Fibroblast of skin of left biceps (primary cell): ENCODE measurements at regions not wholly inside any gene's neighbourhood (a gene's known extent, or its start where the extent isn't known, plus 50 kb on each side); places are given as distances from the start of the nearest gene placed in this dataset.

Experiments used
- DNase-seq, 2 experiments: peaks; one replicate each; pipeline ENCODE4 v3.0.0-alpha.2; 2013; ENCODE audit warnings: low read depth in 2 of 2

DNA sequence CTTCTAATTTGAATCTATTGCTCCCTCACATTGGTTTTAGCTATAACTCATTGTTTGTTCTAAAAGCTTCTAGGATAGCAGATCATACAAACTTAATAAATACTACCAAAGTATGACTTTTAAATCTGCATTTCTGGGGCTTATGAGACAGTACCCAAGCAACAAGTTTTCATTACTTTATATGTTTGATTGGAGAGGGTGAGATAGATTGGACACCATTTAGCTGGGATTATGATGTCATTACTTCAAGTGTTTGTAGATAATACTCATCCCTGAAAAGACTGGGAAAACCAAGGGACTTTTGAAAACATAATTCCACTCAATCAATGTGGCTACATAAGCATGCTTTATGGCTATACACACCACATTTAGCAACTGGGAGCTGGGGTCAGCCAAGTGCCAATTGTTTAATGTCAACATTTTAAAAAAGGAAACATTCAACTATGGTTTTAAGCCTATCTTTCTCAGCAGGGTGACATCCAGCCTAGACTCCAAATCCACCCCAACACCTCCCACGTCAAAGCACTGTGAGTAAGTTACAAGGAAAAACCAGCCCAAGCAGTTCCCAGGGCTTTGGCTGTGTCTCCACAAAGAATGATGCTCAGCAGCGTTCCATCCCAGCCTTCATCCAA lies 119.9 kb downstream of the ETAA1 start:
- DNase-seq = peak; percentile 56 to 66

- DNase-seq = no peak
Observed at GRCh38 chr2:67522148-67522547, 125.0 kb downstream of the ETAA1 start.

DNA sequence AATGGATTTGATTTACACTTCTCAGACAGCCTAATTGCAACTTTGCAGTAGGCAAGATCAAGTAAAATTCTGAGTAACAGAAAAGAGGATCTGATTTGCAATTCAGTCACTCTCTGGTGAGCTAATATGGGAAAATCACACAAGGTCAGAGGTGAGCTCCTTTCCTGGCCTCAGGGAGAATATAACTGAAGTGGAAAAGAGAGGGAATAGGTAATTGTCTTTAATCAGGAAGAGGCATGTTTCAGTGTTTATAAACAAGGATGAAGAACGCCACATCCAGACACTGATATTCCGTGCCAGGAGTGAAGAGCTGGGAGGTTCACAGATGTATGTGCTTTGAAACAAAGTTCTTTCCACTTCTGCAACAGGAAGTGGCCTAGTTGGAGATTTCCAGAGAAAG lies 127.1 kb downstream of the ETAA1 start:
- DNase-seq = no peak

- DNase-seq = no peak
Observed at GRCh38 chr2:67524777-67525176, 127.6 kb downstream of the ETAA1 start.

DNA sequence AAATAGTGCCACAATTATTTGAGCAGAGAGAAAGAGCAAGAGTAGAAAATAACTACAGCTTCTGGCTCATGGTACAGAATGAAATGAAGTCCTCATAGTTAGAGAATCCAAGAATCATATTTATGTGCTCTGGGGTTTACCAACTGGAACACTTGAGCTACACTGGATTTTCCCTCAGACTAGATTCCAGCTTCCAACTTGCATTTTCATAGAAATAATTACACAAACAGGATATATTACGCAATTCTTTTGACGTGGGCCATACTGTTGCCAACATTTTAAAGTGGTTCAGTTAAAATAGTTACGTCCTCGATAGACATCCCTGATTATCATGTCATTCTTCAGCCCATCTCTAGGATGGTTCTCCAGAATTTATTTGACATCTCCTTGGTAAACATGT lies 129.2 kb downstream of the ETAA1 start:
- DNase-seq = peak in 1 of 2 experiments; percentile 15

- DNase-seq = no peak
Observed at GRCh38 chr2:67528320-67528719, 131.2 kb downstream of the ETAA1 start.

DNA sequence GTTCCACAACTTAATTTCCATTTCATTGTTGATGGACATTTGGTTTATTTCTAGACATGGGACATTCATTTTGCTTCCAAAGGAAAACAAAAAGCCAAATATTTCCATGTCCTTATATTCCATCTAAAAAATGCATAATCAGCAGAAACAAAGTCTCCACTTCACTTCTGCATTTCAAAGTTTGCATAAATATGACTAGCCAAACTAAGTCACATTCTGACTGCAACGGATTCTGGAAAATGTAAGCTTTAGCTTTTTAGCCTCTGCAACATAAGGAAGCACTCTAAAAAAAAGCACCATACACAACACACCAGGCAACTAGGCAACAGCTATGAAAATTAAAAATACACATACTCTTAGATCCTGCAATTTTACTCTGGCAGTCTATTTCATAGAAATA lies 135.3 kb downstream of the ETAA1 start:
- DNase-seq = no peak

- no peak for DNase-seq
Observed at GRCh38 chr2:67534745-67535144, 137.6 kb downstream of the ETAA1 start.

- DNase-seq = no peak
Observed at GRCh38 chr2:67540962-67541361, 143.8 kb downstream of the ETAA1 start.

GRCh38 chr2:67544286-67544685 lies 147.2 kb downstream of the ETAA1 start:
- DNase-seq = no peak

GRCh38 chr2:67548317-67549201 lies 151.4 kb downstream of the ETAA1 start:
- DNase-seq = no peak

DNA sequence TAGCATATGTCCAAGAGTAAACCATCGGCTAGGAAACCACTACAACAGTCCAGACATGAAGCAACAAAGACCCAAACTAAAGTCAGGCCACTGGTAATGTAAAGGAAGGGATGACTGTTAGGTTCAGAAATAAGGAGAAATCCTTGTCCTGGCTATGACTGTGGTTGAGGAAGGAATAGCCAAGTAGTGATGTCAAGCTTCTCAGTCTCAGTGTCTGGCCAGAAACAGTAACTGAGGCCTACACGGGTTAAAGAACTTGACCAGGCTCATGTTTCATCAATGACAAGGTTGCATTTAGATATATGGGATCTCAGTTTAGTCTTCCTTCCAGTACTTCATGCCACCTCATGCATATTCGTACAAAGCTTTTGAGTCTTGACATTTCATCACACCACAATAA lies 162.0 kb downstream of the ETAA1 start:
- no peak for DNase-seq

GRCh38 chr2:67560771-67561456 lies 163.8 kb downstream of the ETAA1 start:
- DNase-seq = no peak

- DNase-seq = no peak
Observed at GRCh38 chr2:67561457-67561965, 164.4 kb downstream of the ETAA1 start.

GRCh38 chr2:67564076-67564475 lies 166.9 kb downstream of the ETAA1 start:
- no peak for DNase-seq

- no peak for DNase-seq
Observed at GRCh38 chr2:67564626-67565025, 167.5 kb downstream of the ETAA1 start.

DNA sequence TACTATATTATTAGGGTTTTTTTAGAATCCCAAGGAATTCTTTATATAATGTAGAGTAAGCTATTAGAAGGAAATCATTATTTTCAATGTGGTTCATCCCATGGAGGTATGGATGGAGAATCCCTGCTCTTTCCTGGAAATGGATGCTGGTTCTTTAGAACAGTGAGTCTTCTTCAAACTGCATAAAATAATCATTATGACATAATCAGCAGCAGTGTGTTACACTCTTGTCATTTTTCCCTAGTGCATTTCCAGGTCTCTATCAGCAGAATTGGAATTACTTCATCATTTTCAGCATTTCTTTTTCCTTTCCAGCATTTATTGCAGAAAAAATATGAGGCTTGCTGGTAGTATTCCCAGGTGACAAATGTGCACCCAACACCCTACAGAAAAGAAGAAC lies 168.1 kb downstream of the ETAA1 start:
- no peak for DNase-seq

DNA sequence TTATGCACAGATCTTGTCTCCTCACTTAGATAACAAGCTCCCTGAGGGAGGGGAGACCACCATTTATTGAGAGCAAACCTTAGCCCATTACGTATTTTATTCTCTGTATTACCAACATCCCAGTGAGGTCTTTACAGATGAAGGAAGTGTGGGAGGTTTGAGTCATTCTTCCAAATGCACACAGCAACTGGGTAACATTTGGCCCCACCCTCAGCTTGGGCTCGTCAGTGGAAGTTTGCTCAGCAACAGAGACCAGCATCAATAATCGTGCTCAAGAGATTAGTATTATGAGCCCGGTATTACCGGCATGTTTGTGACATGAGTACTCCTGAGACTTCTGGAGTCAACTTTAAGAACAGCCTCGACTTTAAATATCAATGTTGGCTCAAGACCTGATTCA lies 168.6 kb downstream of the ETAA1 start:
- DNase-seq = no peak

DNA sequence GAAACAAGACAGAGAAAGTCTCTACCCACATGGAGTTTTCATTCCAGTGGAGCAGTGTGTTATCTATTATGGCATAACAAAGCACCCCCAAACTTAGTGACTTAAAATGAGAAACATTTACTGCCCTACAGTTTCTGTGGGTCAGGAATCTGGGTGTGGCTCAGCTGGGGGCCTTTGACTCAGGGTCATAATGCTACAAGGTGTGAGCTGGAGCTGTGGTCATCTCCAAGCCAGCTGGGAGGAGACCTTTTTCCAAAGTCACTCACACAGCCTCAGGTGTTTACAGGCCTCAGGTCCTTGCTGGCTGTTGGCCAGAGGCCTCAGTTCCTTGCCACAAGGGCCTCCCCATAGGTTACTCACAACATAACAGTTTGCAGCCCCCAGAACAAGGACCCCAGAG lies 169.2 kb downstream of the ETAA1 start:
- no peak for DNase-seq

DNA sequence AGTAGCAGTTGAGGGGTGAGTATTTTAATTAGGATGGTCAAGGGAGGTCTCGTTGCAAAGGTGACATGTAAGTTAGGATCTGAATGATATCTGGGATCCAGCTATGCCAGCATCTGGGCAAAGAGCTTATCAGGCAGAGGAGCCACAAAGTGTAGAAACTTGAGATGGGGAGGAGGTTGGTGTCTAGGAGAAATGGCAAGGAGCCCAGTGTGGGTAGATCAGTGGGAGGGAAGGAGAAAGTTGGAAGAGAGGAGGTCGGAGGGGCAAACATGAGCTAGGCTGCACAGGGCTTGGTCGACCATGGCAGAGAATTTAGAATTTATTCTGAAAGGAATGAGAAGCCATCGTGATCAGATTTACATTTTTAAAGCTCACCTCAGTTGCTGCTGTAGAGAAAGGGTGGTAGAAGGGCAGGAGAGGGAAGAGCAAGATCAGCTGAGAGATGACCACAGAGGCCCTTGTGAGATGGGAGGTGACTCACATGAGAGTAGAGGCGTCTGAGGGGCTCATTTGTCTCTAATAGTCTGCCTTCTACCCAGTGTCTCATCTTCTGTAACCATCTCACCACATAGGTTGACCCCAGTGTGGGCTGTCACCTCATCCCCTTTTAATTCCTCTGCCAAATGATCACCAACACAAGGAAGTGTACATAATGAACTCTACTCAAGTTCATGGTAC lies 170.0 kb downstream of the ETAA1 start:
- DNase-seq = no peak

DNA sequence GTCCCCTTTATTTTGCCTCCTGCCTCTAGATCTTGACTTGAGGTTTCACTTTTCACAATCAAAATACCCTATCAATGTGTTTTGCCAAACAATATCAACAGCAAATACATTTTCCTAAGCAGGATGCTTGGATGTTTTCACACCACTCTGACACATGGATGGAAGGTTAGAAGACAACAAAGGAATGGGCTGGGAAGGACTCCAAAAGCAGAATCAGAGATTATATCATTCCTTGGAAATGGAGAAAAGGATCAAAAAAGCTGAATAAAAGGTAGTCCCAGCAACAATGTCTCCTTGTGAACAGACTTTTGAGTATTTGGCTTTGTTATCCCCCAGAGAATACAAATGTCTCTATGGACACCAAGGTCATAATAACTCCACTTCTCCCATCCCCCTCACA lies 170.8 kb downstream of the ETAA1 start:
- DNase-seq = no peak

DNA sequence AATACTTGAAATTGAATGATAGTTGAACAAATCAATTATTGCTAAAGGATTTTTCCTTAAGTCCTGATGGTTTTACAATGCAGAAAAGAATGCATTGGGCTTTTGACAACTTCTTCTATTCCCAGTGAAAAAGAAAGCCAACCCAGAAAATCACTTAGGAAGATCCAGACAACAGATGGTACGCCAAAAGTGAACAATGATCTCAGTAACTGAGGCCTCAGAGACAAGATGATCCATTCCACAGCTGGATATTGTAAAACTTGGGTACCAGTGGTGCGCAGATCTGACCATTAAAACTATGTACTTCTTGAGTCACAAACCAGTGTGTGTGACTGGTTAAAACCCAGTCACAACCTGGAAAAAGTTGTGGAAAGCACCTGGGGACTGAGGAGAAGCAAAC lies 173.5 kb downstream of the ETAA1 start:
- DNase-seq = no peak
